ENCODE measurements at regions not wholly inside any gene's neighbourhood (a gene's known extent, or its start where the extent isn't known, plus 50 kb on each side); places are given as distances from the start of the nearest gene placed in this dataset.

- no TSS peak for BruUV-seq (replicated peaks)
- dilution Hi-C loops (cut with MboI; ENCODE audit: extremely low pct_ligation_motif_present, low sequenced_read_pairs) (no loop called here), intact Hi-C loops (cut with micrococcal nuclease) (no loop called here)
- FAIRE-seq = no peak
- H3K4me2 ChIP-seq (ENCODE audit: insufficient read depth, low read length) = no peak overlapping the region
- H3K9ac ChIP-seq (replicated peaks; ENCODE audit: extremely low read depth, insufficient read depth, low read length) = no peak overlapping the region
- TF ChIP-seq GATA2 (IDR thresholded peaks at IDR 0.05; ENCODE audit: insufficient read depth, insufficient read length, low read depth, low read length) (no peak), EZH2 (IDR thresholded peaks at IDR 0.05; ENCODE audit: borderline replicate concordance, low read depth, low read length, severe bottlenecking) (no peak), JUN (IDR thresholded peaks at IDR 0.05; ENCODE audit: borderline replicate concordance, insufficient read depth, insufficient read length, low read depth) (no peak), POLR2A (IDR thresholded peaks at IDR 0.05; ENCODE audit: low read depth, low read length) (no peak), MYC (IDR thresholded peaks at IDR 0.05; ENCODE audit: low read depth, low read length) (no peak), FOS (IDR thresholded peaks at IDR 0.05; ENCODE audit: borderline replicate concordance, insufficient read depth, low read length) (no peak), POLR2AphosphoS5 (IDR thresholded peaks at IDR 0.05; ENCODE audit: insufficient read depth, low read depth, low read length) (no peak)
- no peak overlapping the region for H2AFZ ChIP-seq (ENCODE audit: low read depth, low read length)
- POLR2A ChIA-PET = no interaction called here
- no peaks in the 10 kb centered on the region for H3K9me1 ChIP-seq (replicated peaks; ENCODE audit: control insufficient read depth, extremely low read depth, insufficient read depth, low read length)
- H3K4me3 ChIP-seq (replicated peaks in 1 of 3; ENCODE audit: insufficient read depth in 1 of 3, low read depth in 1 of 3, low read length in 3 of 3) = no peak overlapping the region
- DNase-seq (ENCODE audit: low read depth, low spot score) = no peak
- no peaks in the 10 kb centered on the region for H3K79me2 ChIP-seq (ENCODE audit: control insufficient read depth, insufficient read depth, low read length)
- CTCF ChIA-PET = no interaction called here
- H3K27me3 ChIP-seq (ENCODE audit: control insufficient read depth in 2 of 2, insufficient read depth in 2 of 2, low read length in 2 of 2) = no peaks in the 10 kb centered on the region
- no peaks in the 10 kb centered on the region for H4K20me1 ChIP-seq (replicated peaks; ENCODE audit: control insufficient read depth, extremely low read depth, insufficient read depth, low read length)
- H3K36me3 ChIP-seq (ENCODE audit: control insufficient read depth in 2 of 2, extremely low read depth in 1 of 2, insufficient read depth in 2 of 2, low read length in 2 of 2) = no peaks in the 10 kb centered on the region
- no peaks in the 10 kb centered on the region for H3K4me1 ChIP-seq (ENCODE audit: control insufficient read depth, extremely low read depth, insufficient read depth, low read length)
- H3K9me3 ChIP-seq (replicated peaks; ENCODE audit: control insufficient read depth, insufficient read depth, low read length) = no peaks in the 10 kb centered on the region
- H3K27ac ChIP-seq (ENCODE audit: insufficient read depth, low read depth, low read length) = no peak overlapping the region
Measured at GRCh38 chr12:125382926-125383325, 317.7 kb downstream of the AACS start.

- Histone ChIP-seq H3K36me3 (ENCODE audit: control insufficient read depth in 2 of 2, extremely low read depth in 1 of 2, insufficient read depth in 2 of 2, low read length in 2 of 2) (no peaks in the 10 kb centered on the region), H3K9ac (replicated peaks; ENCODE audit: extremely low read depth, insufficient read depth, low read length) (no peak overlapping the region), H3K4me2 (ENCODE audit: insufficient read depth, low read length) (no peak overlapping the region), H3K79me2 (ENCODE audit: control insufficient read depth, insufficient read depth, low read length) (no peaks in the 10 kb centered on the region), H3K27ac (ENCODE audit: insufficient read depth, low read depth, low read length) (no peak overlapping the region), H3K27me3 (ENCODE audit: control insufficient read depth in 2 of 2, insufficient read depth in 2 of 2, low read length in 2 of 2) (no peaks in the 10 kb centered on the region), H3K9me1 (replicated peaks; ENCODE audit: control insufficient read depth, extremely low read depth, insufficient read depth, low read length) (no peaks in the 10 kb centered on the region), H3K4me3 (replicated peaks in 1 of 3; ENCODE audit: insufficient read depth in 1 of 3, low read depth in 1 of 3, low read length in 3 of 3) (no peak overlapping the region), H3K9me3 (replicated peaks; ENCODE audit: control insufficient read depth, insufficient read depth, low read length) (no peaks in the 10 kb centered on the region), H4K20me1 (replicated peaks; ENCODE audit: control insufficient read depth, extremely low read depth, insufficient read depth, low read length) (no peaks in the 10 kb centered on the region), H3K4me1 (ENCODE audit: control insufficient read depth, extremely low read depth, insufficient read depth, low read length) (no peaks in the 10 kb centered on the region), H2AFZ (ENCODE audit: low read depth, low read length) (no peak overlapping the region)
- POLR2A ChIA-PET = no interaction called here
- intact Hi-C loops (cut with micrococcal nuclease) = no loop called here
- CTCF ChIA-PET = no interaction called here
- dilution Hi-C loops (cut with MboI; ENCODE audit: extremely low pct_ligation_motif_present, low sequenced_read_pairs) = no loop called here
- no peak for DNase-seq (ENCODE audit: low read depth, low spot score)
- no peak for FAIRE-seq
- TF ChIP-seq CTCF (IDR thresholded peaks at IDR 0.05; ENCODE audit: extremely low read depth in 1 of 2, insufficient read depth in 1 of 2, low read depth in 1 of 2, low read length in 2 of 2) = no peak
- no peak for TF ChIP-seq MYC (IDR thresholded peaks at IDR 0.05; ENCODE audit: low read depth, low read length)
- no peak for TF ChIP-seq EZH2 (IDR thresholded peaks at IDR 0.05; ENCODE audit: borderline replicate concordance, low read depth, low read length, severe bottlenecking)
- no peak for TF ChIP-seq GATA2 (IDR thresholded peaks at IDR 0.05; ENCODE audit: insufficient read depth, insufficient read length, low read depth, low read length)
- TF ChIP-seq POLR2A (IDR thresholded peaks at IDR 0.05; ENCODE audit: low read depth, low read length) = no peak
- no peak for TF ChIP-seq POLR2AphosphoS5 (IDR thresholded peaks at IDR 0.05; ENCODE audit: insufficient read depth, low read depth, low read length)
- TF ChIP-seq MAX (IDR thresholded peaks at IDR 0.05; ENCODE audit: insufficient read depth, insufficient read length) = no peak
- no TSS peak for BruUV-seq (replicated peaks)
Measured at GRCh38 chr12:125386652-125387051, 321.4 kb downstream of the AACS start.

All from endothelial cell of umbilical vein (primary cell).